ENCODE measurements at regions not wholly inside any gene's neighbourhood (a gene's known extent, or its start where the extent isn't known, plus 50 kb on each side); places are given as distances from the start of the nearest gene placed in this dataset.
"Not testable (repeated sequence)": the region's sequence is repeated elsewhere in the genome, so short reads cannot be mapped to it uniquely, and the experiment has no call there.

DNA sequence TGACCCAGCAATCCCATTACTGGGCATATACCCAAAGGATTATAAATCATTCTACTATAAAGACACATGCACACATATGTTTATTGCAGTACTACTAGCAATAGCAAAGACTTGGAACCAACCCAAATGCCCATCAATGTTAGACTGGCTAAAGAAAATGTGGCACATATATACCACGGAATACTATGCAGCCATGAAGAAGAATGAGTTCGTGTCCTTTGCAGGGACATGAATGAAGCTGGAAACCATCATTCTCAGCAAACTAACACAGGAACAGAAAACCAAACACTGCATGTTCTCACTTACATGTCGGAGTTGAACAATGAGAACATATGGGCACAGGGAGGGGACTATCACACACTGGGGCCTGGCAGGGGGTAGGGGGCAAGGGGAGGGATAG lies 183.0 kb downstream of the HACE1 start:
- DNase-seq (ENCODE audit: low spot score), result not testable (repeated sequence)

DNA sequence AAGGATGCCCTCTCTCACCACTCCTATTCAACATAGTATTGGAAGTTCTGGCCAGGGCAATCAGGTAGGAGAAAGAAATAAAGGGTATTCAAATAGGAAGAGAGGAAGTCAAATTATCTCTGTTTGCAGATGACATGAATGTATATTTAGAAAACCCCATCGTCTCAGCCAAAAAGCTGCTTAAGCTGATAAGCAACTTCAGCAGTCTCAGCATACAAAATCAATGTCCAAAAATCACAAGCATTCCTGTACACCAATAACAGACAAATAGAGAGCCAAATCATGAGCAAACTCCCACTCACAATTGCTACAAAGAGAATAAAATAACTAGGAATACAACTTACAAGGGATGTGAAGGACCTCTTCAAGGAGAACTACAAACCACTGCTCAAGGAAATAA lies 184.6 kb downstream of the HACE1 start:
- DNase-seq (ENCODE audit: low spot score), result not testable (repeated sequence)

DNA sequence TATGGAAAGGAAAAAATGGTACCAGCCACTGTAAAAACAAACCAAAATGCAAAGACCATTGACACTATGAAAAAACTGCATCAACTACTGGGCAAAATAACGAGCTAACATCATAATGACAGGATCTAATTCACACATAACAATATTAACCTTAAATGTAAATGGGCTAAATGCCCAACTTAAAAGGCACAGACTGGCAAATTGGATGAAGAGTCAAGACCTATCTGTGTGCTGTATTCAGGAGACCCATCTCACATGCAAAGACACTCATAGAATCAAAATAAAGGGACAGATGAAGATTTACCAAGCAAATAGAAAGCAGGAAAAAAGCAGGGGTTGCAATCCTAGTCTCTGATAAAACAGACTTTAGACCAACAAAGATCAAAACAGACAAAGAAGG lies 186.6 kb downstream of the HACE1 start:
- DNase-seq (ENCODE audit: low spot score), result not testable (repeated sequence)

- DNase-seq (ENCODE audit: low spot score), result not testable (repeated sequence)
Observed at GRCh38 chr6:104671591-104671891, 188.2 kb downstream of the HACE1 start.

GRCh38 chr6:104670834-104671590 lies 188.7 kb downstream of the HACE1 start:
- DNase-seq (ENCODE audit: low spot score), result not testable (repeated sequence)

DNA sequence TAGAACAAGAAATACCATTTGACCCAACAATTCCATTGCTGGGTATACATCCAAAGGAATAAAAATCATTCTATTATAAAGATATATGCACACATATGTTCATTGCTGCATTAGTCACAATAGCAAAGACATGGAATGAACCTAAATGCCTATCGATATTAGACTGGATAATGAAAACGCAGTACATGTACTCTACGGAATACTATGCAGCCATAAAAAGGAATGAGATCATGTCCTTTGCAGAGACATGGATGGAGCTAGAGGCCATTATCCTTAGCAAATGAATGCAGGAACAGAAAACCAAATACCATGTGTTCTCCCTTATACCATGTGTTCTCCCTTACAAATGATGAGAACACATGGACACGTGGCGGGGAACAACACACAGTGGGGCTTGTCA lies 190.2 kb downstream of the HACE1 start:
- no peak for DNase-seq (ENCODE audit: low spot score)
- no peak for TF ChIP-seq CTCF (IDR thresholded peaks at IDR 0.05; ENCODE audit: extremely low read depth, missing control alignments)

- no peak for DNase-seq (ENCODE audit: low spot score)
- TF ChIP-seq CTCF (IDR thresholded peaks at IDR 0.05; ENCODE audit: extremely low read depth, missing control alignments), result no peak
Observed at GRCh38 chr6:104656235-104656634, 203.5 kb downstream of the HACE1 start.

- no peak for DNase-seq (ENCODE audit: low spot score)
Observed at GRCh38 chr6:104653781-104654180, 205.9 kb downstream of the HACE1 start.

GRCh38 chr6:104648347-104648746 lies 211.4 kb downstream of the HACE1 start:
- TF ChIP-seq CTCF (IDR thresholded peaks at IDR 0.05; ENCODE audit: extremely low read depth, missing control alignments), result no peak
- DNase-seq (ENCODE audit: low spot score), result no peak

More at GRCh38 chr6:104653781-104654180, 205.9 kb downstream of the HACE1 start:
- no peak for TF ChIP-seq CTCF (IDR thresholded peaks at IDR 0.05; ENCODE audit: extremely low read depth, missing control alignments)

DNA sequence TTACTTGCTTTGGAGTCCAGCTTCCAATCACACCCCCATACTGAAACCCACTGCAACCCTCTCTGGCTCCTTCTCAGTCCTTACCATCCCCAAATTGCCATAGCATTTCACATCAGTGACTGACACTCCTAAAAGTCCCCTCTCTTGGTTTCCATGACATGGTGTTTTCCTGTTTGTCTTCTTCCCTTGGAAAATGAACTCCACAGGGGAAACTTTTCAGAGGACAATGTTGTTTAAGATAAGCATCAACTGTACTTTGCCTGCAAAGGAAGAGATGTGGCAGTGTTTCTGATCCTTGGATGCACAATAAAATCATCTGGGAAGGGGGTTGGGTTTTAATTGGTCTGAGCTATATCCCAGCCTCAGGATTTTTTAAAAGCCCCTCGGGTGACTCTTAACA lies 214.9 kb downstream of the HACE1 start:
- no peak for TF ChIP-seq CTCF (IDR thresholded peaks at IDR 0.05; ENCODE audit: extremely low read depth, missing control alignments)

More for the DNA sequence above, 214.9 kb downstream of the HACE1 start:
- DNase-seq (ENCODE audit: low spot score), result no peak
